Inflammatory macrophage treated with lipopolysaccharide for 4 hours (primary cell): ENCODE measurements at regions not wholly inside any gene's neighbourhood (a gene's known extent, or its start where the extent isn't known, plus 50 kb on each side); places are given as distances from the start of the nearest gene placed in this dataset.
"Not testable (repeated sequence)": the region's sequence is repeated elsewhere in the genome, so short reads cannot be mapped to it uniquely, and the experiment has no call there.

Experiments
- DNase-seq: peaks from one replicate; pipeline ENCODE4 v3.0.0-alpha.2; 2020

- DNase-seq = no peak
Measured at GRCh38 chr2:195456771-195457170, 200.3 kb upstream of the SLC39A10 start.

DNA sequence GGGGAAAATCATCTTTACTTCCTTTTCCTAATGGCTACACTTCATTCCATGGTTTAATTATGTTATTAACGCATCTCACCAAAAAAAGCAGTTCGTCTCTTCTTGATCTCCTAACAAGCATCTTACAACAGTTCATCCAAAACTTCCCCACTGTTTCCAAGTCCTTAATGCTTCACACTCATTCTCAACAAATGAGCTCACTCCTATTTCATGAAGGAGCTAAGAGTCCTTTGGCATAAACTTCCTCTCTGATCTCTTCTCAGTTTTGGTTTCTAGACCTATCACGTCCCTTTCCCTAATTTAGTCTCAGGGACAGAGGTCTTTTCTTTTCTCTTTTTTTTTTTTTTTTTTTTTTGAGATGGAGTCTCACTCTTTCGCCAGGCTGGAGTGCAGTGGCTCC lies 205.9 kb upstream of the SLC39A10 start:
- DNase-seq = peak; percentile 51

DNA sequence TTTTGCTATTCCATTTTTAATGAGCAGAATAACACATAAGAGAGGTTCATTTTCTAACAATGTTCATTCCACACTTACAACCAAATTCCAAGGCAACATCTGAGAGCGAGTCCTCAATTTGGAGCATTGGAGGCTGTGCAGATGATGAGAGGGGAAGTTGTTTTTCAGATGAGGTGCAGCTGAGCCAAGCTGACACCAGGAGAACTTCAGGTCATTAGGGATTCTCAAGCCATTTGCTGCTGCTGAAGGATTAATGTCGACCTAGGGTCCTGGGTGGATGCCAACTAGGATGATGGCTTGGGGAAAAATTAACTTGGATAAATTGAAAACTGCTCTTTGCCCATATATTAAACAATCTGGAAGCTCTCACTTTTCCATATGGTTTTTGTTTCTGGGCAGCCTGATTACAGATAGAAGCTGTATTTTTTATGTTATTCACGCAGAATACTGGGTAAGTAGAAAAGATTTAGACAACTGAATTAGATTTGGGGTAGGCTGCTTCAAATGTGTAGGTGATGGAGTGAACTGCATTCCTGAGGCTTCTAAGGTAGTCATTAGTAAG lies 206.4 kb upstream of the SLC39A10 start:
- DNase-seq = no peak

DNA sequence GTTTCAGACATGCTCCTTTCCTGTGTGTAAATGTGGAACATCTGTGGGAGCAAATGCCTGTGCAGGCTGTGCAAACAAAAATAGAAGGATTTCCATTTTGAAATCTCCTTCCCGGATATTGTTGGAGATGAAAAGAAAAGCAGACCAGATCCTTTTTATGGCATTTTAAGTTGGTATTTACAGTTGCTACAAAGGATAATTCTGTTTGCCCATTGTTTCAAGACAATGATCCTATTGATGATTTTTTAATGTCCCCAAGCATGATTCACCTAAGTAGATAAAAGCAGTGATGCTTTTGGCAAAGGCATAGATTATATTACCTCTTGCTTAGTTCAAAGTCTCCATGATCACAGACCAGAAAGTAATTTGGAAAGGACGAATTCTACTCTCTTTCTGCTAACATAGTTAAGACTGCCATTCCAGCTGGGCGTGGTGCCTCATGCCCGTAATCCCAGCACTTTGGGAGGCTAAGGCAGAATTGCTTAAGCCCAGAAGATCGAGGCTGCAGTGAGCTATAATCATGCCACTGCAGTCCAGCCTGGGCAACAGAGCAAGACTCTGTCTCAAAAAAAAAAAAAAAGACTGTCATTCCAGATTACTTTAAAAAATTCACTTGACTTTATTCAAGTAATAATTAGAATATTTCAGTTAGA lies 209.6 kb upstream of the SLC39A10 start:
- no peak for DNase-seq

DNA sequence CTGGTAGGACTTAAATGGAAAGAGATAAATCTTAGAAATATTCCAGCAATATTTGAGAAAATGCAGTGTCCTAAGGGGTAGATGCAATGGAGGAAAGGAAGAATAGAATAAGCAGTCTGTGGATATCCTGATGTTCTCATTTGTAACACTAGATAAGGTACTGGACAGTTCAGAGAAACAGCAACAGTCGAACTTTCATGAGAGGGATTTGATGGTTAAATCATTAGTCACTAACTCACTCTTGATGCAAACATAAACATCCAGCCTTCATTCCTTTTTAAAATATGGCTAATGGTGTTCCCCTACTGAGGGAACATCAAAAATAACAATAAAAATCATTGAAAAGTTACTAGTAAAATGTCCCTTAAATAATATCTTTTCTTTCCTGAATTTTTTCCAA lies 211.4 kb upstream of the SLC39A10 start:
- DNase-seq = no peak

- no peak for DNase-seq
Measured at GRCh38 chr2:195443926-195444325, 213.1 kb upstream of the SLC39A10 start.

GRCh38 chr2:195442458-195443175 lies 214.4 kb upstream of the SLC39A10 start:
- DNase-seq = no peak

DNA sequence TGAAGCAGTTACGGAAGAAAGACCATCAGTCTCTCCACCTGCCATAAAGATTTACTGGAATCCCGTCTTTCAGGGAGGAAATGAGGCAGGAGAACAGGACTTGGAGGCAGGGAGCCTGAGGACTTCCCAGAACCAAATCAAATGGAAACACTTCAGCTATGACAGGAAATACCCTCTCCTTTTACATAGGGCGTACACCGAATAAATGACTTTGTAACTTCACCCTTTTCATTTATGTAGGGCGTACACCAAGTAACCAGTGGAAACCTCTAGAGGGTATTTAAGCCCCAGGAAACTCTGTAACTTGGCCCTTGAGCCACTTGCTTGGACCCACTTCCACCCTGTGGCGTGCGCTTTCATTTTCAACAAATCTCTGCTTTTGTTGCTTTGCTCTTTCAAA lies 218.3 kb upstream of the SLC39A10 start:
- no peak for DNase-seq

DNA sequence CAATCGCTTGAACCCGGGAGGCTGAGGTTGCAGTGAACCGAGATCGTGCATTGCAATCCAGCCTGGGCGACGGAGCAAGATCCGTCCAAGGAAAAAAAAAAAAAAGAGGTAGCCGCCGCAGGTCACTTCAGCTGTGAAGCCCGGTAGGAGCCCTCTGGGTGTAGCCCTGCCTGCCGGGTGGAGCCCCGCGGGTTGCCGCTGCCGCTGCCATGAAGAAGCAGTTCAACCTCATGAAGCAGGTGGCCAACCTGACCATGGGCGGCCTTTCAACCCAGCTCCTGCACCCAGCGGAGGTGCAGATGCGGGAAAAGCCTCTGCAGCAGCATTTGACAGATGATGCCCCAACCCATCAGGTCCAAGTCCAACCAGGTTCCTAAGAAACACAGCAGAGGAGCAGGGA lies 219.5 kb upstream of the SLC39A10 start:
- no peak for DNase-seq

DNA sequence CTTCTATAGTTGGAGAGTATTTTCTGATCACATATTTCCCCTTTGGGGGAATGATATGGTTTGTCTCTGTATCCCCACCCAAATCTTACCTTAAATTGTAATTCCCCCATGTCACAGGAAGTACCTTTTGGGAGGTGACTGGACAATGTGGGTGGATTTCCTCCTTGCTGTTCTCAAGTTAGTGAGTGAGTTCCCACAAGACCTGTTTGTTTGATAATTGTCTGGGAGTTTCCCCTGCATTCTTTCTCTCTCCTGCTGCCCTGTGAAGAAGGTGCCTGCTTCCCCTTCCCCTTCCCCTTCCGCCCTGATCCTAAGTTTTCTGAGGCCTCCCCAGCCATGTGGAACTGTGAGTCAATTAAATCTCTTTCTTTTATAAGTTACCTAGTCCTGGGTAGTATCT lies 222.7 kb upstream of the SLC39A10 start:
- DNase-seq = no peak

DNA sequence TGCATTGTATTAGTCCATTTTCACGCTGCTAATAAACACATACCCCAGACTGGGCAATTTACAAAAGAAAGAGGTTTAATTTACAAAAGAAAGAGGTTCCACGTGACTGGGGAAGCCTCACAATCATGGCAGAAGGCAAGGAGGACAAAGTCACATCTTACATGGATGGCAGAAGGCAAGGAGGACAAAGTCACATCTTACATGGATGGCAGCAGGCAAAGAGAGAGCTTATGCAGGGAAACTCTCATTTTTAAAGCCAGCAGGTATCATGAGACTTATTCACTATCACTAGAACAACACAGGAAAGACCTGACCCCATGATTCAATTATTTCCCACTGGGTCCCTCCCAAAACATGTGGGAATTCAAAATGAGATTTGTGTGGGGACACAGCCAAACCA lies 223.3 kb upstream of the SLC39A10 start:
- not testable (repeated sequence) for DNase-seq

GRCh38 chr2:195428673-195429072 lies 228.4 kb upstream of the SLC39A10 start:
- no peak for DNase-seq

DNA sequence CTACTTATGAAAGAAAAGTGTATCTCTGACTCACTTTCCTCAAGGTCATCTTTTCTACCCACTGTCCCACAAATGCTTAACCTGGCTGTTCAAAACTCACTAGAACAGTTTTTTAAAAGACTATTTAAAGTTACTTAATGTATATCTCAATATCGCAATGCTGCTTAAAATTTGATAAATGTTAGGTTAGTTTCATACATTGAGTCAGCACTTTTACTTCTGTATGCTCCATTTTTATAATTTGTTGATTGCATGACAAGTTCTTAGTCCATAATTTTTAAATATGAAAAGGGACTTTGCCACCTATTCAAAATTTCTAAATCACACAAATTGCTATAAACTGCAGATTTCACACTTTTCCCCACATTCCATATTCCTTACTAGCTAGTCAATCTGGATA lies 231.7 kb upstream of the SLC39A10 start:
- DNase-seq = no peak

- DNase-seq = no peak
Measured at GRCh38 chr2:195419033-195419432, 238.0 kb upstream of the SLC39A10 start.

DNA sequence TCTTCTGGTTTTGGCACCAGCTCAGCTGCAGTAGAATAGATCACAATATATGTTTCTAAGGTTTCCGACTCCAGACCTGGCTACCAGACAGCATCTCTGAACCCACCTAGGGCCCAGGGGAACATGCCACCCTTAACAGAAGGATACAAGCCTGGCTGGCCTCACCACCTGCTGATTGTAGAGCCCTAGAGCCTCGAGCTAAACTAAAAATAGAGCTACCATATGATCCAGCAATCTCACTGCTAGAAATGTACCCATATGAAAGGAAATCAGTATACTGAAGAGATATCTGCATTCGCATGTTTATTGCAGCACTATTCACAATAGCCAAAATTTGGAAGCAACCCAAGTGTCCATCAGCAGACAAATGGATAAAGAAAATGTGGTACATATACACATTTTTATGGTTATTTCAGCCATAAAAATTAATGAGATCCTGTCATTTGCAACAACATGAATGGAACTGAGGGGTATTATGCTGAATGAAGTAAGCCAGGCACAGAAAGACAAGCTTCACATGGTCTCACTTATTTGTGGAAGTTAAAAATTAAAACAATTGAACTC lies 242.4 kb upstream of the SLC39A10 start:
- DNase-seq = no peak

- DNase-seq = no peak
Measured at GRCh38 chr2:195413944-195414343, 243.1 kb upstream of the SLC39A10 start.

- no peak for DNase-seq
Measured at GRCh38 chr2:195413422-195413821, 243.6 kb upstream of the SLC39A10 start.

GRCh38 chr2:195411219-195411687 lies 245.8 kb upstream of the SLC39A10 start:
- DNase-seq = no peak

DNA sequence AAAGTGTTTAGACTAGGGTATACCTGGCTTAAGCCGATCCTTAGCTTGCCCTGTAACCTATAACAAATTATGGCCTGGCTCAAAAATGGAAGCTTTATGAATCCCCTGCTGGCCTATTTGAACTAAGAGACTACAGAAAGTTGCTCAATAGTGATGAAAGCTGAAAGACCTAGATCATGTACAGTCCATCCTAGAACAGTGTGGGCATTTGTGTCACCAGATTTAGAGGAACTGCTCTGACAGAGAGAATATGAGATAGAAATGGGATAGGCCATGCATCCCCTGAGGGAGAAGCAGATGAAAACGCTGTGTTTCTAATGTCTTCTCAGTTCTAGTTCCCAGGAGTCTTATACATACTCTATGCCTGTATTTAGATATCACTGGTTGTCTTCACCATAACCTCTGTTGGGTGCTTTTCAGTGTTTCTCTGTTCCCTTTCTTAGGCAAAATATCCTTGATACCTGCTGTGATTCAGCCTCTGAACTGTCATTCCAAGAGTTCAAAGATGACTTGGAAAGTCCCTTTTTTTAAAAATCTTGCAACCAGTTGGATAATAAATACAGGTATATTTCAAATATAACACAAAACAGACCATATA lies 246.9 kb upstream of the SLC39A10 start:
- DNase-seq = peak; percentile 9

DNA sequence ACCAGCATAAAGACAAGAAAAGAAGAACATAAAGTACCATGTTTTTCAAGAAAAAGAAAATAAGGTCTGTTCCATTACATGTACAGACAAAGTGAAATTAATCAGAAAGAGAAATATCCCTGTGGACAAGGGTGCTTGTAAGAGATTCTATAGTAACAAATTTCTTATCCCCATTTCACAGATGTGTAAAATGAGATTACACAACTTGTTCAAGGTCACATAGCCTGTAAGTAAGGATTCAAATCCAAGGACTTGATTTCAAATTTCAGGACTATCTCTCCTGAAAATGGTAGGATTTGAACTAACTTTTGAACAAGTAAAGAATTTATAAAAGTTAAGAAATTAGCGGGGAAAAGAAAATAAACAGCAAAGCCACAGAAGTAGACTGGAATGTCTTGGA lies 248.2 kb upstream of the SLC39A10 start:
- DNase-seq = no peak

DNA sequence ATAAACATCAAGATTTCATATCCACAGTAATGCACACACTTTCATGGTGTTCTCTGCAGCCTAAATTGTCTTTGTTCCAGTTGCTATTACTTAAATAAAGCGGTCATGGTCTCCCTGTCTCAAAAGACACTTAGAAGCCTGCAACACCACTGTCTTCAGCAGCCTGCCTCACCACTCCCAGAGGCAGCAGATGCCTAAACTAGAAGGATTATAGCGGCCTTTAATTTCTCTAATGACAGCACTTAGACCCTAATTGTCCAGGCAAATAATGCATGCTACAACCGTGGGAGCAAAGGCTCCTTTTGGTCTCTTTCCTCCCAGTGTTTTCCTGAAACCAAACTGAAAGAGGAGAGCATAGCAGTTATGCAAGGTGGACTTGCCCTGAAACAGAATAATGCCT lies 248.8 kb upstream of the SLC39A10 start:
- DNase-seq = no peak

GRCh38 chr2:195407783-195408182 lies 249.2 kb upstream of the SLC39A10 start:
- DNase-seq = peak; percentile 22

DNA sequence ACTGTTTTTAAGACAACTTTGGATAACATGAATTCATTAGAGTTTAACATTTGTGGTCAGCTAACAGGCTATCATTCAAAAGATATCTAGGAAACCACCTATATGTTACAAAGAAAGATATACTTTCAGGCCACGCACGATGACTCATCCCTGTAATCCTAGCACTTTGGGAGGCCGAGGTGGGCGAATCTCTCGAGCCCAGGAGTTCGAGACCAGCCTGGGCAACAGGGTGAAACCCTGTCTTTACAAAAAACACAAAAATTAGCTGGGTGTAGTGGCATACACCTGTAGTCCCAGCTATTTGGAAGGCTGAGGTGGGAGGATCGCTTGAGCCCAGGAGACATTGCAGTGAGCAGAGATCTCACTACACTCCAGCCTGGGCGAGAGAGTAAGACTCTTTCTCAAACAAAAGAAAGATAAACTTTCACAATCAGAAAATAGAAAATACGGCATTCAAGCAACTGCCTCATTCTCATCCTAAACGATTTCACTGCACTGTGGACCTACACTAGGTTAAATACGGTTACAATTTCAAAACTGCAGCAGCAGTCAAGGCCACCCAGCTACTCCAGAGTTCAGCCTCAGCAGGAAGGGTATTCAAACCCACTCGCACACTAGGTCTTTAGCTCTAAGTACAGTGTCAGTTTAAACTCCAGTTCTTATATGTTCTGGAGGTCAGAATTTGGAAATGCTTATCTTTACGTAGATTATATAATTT lies 250.0 kb upstream of the SLC39A10 start:
- no peak for DNase-seq
